ENCODE measurements at regions not wholly inside any gene's neighbourhood (a gene's known extent, or its start where the extent isn't known, plus 50 kb on each side); places are given as distances from the start of the nearest gene placed in this dataset.
"Not testable (repeated sequence)": the region's sequence is repeated elsewhere in the genome, so short reads cannot be mapped to it uniquely, and the experiment has no call there.

- DNase-seq (ENCODE audit: low spot score) = no peak
Measured at GRCh38 chr6:33894438-33894837, 90.6 kb upstream of the MLN start.

- DNase-seq (ENCODE audit: low spot score) = no peak
Measured at GRCh38 chr6:33892581-33893346, 89.0 kb upstream of the MLN start.

GRCh38 chr6:33888664-33889200 lies 84.9 kb upstream of the MLN start:
- DNase-seq (ENCODE audit: low spot score) = no peak

GRCh38 chr6:33888183-33888582 lies 84.4 kb upstream of the MLN start:
- no peak for DNase-seq (ENCODE audit: low spot score)

- no peak for DNase-seq (ENCODE audit: low spot score)
Measured at GRCh38 chr6:33886673-33887144, 82.9 kb upstream of the MLN start.

GRCh38 chr6:33885132-33886057 lies 81.6 kb upstream of the MLN start:
- DNase-seq (ENCODE audit: low spot score) = no peak

- DNase-seq (ENCODE audit: low spot score) = not testable (repeated sequence)
Measured at GRCh38 chr6:33883621-33884020, 79.8 kb upstream of the MLN start.

- no peak for DNase-seq (ENCODE audit: low spot score)
Measured at GRCh38 chr6:33882154-33882553, 78.4 kb upstream of the MLN start.

GRCh38 chr6:33880766-33881165 lies 77.0 kb upstream of the MLN start:
- DNase-seq (ENCODE audit: low spot score) = no peak

GRCh38 chr6:33880104-33880678 lies 76.4 kb upstream of the MLN start:
- DNase-seq (ENCODE audit: low spot score) = no peak

- no peak for DNase-seq (ENCODE audit: low spot score)
Measured at GRCh38 chr6:33878562-33878961, 74.8 kb upstream of the MLN start.

- no peak for DNase-seq (ENCODE audit: low spot score)
Measured at GRCh38 chr6:33877982-33878535, 74.3 kb upstream of the MLN start.

- no peak for DNase-seq (ENCODE audit: low spot score)
Measured at GRCh38 chr6:33875696-33876095, 71.9 kb upstream of the MLN start.

- DNase-seq (ENCODE audit: low spot score) = no peak
Measured at GRCh38 chr6:33875141-33875581, 71.4 kb upstream of the MLN start.

GRCh38 chr6:33874136-33874760 lies 70.4 kb upstream of the MLN start:
- DNase-seq (ENCODE audit: low spot score) = no peak

GRCh38 chr6:33872761-33873160 lies 69.0 kb upstream of the MLN start:
- no peak for DNase-seq (ENCODE audit: low spot score)

GRCh38 chr6:33869826-33870423 lies 66.1 kb upstream of the MLN start:
- no peak for DNase-seq (ENCODE audit: low spot score)

GRCh38 chr6:33869121-33869520 lies 65.3 kb upstream of the MLN start:
- no peak for DNase-seq (ENCODE audit: low spot score)

GRCh38 chr6:33868141-33868540 lies 64.3 kb upstream of the MLN start:
- no peak for DNase-seq (ENCODE audit: low spot score)

GRCh38 chr6:33865478-33866077 lies 61.8 kb upstream of the MLN start:
- no peak for DNase-seq (ENCODE audit: low spot score)
